ENCODE measurements at regions not wholly inside any gene's neighbourhood (a gene's known extent, or its start where the extent isn't known, plus 50 kb on each side); places are given as distances from the start of the nearest gene placed in this dataset.

DNA sequence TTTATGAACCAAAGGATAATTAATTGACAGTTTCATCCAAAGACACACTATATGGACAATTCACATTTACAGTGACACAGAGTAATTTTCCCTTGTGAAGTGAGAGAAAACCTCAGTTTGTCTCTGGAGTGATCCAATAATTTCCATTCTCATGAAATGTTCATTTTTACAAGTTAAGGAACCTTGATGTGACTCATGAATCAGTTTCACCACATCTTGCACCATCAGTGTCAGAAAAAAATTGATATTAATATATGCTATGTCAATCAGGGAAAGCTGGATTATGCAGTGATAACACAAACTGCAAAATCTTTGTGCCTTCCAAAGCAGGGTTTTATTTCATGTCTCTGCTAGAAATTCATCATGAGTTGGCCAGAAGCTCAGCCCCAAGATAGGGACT, 348.1 kb downstream of the ARPP21 start:
- intact Hi-C loops (cut with DNase I; ENCODE audit: low total_unique reads), result no loop called here
- H3K9me3 ChIP-seq, result no peaks in the 10 kb centered on the region
- H3K36me3 ChIP-seq, result no peaks in the 10 kb centered on the region
- H3K4me3 ChIP-seq, result no peak overlapping the region
- in situ Hi-C loops (cut with MboI; ENCODE audit: low pct_ligation_motif_present in 1 of 4, low pct_unique_long_range_greater_than_20kb in 1 of 4, low sequenced_read_pairs in 3 of 4), result no loop called here
- H3K27me3 ChIP-seq, result no peaks in the 10 kb centered on the region
- TF ChIP-seq, protein P1, sequence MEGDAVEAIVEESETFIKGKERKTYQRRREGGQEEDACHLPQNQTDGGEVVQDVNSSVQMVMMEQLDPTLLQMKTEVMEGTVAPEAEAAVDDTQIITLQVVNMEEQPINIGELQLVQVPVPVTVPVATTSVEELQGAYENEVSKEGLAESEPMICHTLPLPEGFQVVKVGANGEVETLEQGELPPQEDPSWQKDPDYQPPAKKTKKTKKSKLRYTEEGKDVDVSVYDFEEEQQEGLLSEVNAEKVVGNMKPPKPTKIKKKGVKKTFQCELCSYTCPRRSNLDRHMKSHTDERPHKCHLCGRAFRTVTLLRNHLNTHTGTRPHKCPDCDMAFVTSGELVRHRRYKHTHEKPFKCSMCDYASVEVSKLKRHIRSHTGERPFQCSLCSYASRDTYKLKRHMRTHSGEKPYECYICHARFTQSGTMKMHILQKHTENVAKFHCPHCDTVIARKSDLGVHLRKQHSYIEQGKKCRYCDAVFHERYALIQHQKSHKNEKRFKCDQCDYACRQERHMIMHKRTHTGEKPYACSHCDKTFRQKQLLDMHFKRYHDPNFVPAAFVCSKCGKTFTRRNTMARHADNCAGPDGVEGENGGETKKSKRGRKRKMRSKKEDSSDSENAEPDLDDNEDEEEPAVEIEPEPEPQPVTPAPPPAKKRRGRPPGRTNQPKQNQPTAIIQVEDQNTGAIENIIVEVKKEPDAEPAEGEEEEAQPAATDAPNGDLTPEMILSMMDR (IDR thresholded peaks at IDR 0.05), result no peak
- TF ChIP-seq POLR2A (IDR thresholded peaks at IDR 0.05), result no peak
- no peak for TF ChIP-seq POLR2AphosphoS5 (IDR thresholded peaks at IDR 0.05)
- no peak for TF ChIP-seq EP300 (IDR thresholded peaks at IDR 0.05; ENCODE audit: low read depth)
- no peak overlapping the region for H3K27ac ChIP-seq
- no peaks in the 10 kb centered on the region for H3K4me1 ChIP-seq
- DNase-seq, result no peak

DNA sequence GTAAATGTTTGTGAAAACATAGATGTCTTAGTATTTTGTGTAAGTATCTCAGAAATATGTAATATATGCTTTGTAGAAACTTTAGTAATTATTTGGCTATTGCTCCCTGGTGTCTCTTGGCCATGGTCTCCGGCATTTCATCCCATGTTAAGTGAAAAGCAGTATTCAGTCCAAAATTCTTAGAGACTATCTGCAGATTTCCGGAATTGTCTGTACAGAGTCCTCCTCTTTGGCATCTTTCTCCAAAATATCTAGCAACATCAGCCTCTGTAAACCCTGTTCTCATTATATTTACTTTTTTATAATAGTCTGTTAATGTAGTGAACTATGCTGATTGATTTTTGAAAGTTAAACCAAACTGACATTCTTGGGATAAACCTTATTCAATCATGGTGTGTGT, 352.7 kb downstream of the ARPP21 start:
- Histone ChIP-seq H3K27me3 (no peaks in the 10 kb centered on the region), H3K9me3 (no peaks in the 10 kb centered on the region), H3K4me3 (no peak overlapping the region), H3K36me3 (no peaks in the 10 kb centered on the region), H3K27ac (no peak overlapping the region), H3K4me1 (no peaks in the 10 kb centered on the region)
- TF ChIP-seq, protein P1 (IDR thresholded peaks at IDR 0.05), result no peak
- no peak for TF ChIP-seq EP300 (IDR thresholded peaks at IDR 0.05; ENCODE audit: low read depth)
- no peak for TF ChIP-seq POLR2A (IDR thresholded peaks at IDR 0.05)
- no peak for TF ChIP-seq POLR2AphosphoS5 (IDR thresholded peaks at IDR 0.05)
- 63 to 75% methylated on average over 2 of the region's 2 CpGs for WGBS, 2 donors (ENCODE audit: low coverage in 1 of 2)
- DNase-seq, result no peak
- in situ Hi-C loops (cut with MboI; ENCODE audit: low pct_ligation_motif_present in 1 of 4, low pct_unique_long_range_greater_than_20kb in 1 of 4, low sequenced_read_pairs in 3 of 4) (no loop called here), intact Hi-C loops (cut with DNase I; ENCODE audit: low total_unique reads) (no loop called here)

DNA sequence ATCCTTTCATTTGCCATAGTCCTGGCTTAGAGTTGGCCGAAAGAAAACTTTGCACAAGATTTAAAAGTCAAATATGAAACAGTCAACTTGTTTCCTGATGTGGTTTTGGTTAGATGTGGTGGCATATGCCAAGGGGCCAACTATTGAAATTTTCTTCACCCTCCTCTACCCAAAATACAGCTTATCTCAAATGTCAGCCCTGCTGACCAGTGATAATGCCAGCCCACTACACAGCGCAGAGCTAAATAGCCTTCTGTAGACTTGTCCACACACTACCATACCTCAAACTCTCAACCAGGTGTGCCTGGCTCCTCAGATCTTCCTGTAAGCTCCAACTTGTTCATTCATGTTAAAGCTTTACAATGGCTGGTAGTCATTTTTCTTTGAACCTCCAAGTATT, 368.5 kb upstream of the STAC start:
- intact Hi-C loops (cut with DNase I; ENCODE audit: low total_unique reads), result no loop called here
- 65 to 77% methylated on average over 2 of the region's 2 CpGs for WGBS, 2 donors (ENCODE audit: low coverage in 1 of 2)

DNA sequence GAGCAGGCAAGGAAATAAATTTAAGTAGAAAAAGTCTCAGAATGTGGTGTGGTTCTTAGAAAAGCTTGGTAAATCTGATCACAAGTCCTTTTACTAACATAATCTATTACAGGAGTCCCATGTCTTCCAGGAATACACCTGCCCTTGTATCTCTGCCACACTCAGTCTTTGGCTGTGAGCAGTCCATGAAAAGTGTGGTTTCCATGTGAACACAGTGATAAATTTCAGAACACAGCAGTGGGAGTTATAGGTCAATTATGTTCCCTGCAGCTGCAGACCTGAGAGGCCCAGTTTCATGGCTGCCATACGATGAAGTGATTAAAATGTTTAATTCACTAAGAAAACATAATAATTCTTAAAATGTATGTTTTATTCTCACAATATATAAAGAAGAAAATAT, 366.9 kb upstream of the STAC start:
- no peak overlapping the region for H3K4me3 ChIP-seq
- H3K27me3 ChIP-seq, result no peaks in the 10 kb centered on the region
- in situ Hi-C loops (cut with MboI; ENCODE audit: low pct_ligation_motif_present in 1 of 4, low pct_unique_long_range_greater_than_20kb in 1 of 4, low sequenced_read_pairs in 3 of 4), result no loop called here
- no peak overlapping the region for H3K27ac ChIP-seq
- no peak for TF ChIP-seq POLR2AphosphoS5 (IDR thresholded peaks at IDR 0.05)
- TF ChIP-seq EP300 (IDR thresholded peaks at IDR 0.05; ENCODE audit: low read depth), result no peak
- no peak for TF ChIP-seq POLR2A (IDR thresholded peaks at IDR 0.05)
- TF ChIP-seq, protein P1 (IDR thresholded peaks at IDR 0.05), result no peak
- intact Hi-C loops (cut with DNase I; ENCODE audit: low total_unique reads), result no loop called here
- no peaks in the 10 kb centered on the region for H3K9me3 ChIP-seq
- H3K36me3 ChIP-seq, result no peaks in the 10 kb centered on the region
- no peaks in the 10 kb centered on the region for H3K4me1 ChIP-seq
- WGBS, 2 donors (ENCODE audit: low coverage in 1 of 2), result 53 to 56% methylated on average over 1 of the region's 1 CpG
- no peak for DNase-seq

More for the DNA sequence above, 368.5 kb upstream of the STAC start:
- Histone ChIP-seq H3K27me3 (no peaks in the 10 kb centered on the region), H3K9me3 (no peaks in the 10 kb centered on the region), H3K4me1 (no peaks in the 10 kb centered on the region), H3K36me3 (no peaks in the 10 kb centered on the region), H3K4me3 (no peak overlapping the region), H3K27ac (no peak overlapping the region)
- TF ChIP-seq, protein P1 (IDR thresholded peaks at IDR 0.05), result no peak
- TF ChIP-seq EP300 (IDR thresholded peaks at IDR 0.05; ENCODE audit: low read depth) (no peak), POLR2AphosphoS5 (IDR thresholded peaks at IDR 0.05) (no peak), POLR2A (IDR thresholded peaks at IDR 0.05) (no peak)
- no peak for DNase-seq
- in situ Hi-C loops (cut with MboI; ENCODE audit: low pct_ligation_motif_present in 1 of 4, low pct_unique_long_range_greater_than_20kb in 1 of 4, low sequenced_read_pairs in 3 of 4), result no loop called here

All from transverse colon (tissue), 4 donors.